ENCODE measurements at regions not wholly inside any gene's neighbourhood (a gene's known extent, or its start where the extent isn't known, plus 50 kb on each side); places are given as distances from the start of the nearest gene placed in this dataset.

GRCh38 chr6:167571550-167571949, 246.7 kb downstream of the TTLL2 start:
- ChIA-PET POLR2A (no interaction called here), CTCF (no interaction called here)
- no peak overlapping the region for H3K27ac ChIP-seq (ENCODE audit: extremely low read depth, low read depth, low read length)
- no peak overlapping the region for H3K4me3 ChIP-seq (ENCODE audit: low read depth, low read length)
- H3K36me3 ChIP-seq (ENCODE audit: control insufficient read depth in 2 of 2, insufficient read depth in 1 of 2, low read length in 2 of 2) = no peaks in the 10 kb centered on the region
- no peaks in the 10 kb centered on the region for H3K9me3 ChIP-seq (ENCODE audit: control insufficient read depth, insufficient read depth, low read depth, low read length)
- TF ChIP-seq MYNN (tag by site-specific recombination; IDR thresholded peaks at IDR 0.05; ENCODE audit: borderline replicate concordance) = no peak
- TF ChIP-seq ZNF560 (tag by site-specific recombination; IDR thresholded peaks at IDR 0.05; ENCODE audit: borderline replicate concordance) = no peak
- no peak for TF ChIP-seq ZNF16 (tag by site-specific recombination; IDR thresholded peaks at IDR 0.05; ENCODE audit: low read depth)
- TF ChIP-seq GLIS1 (tag by site-specific recombination; IDR thresholded peaks at IDR 0.05) = no peak
- no peak for TF ChIP-seq ZBTB26 (tag by site-specific recombination; optimal IDR thresholded peaks at IDR 0.05)
- TF ChIP-seq ZNF221 (tag by site-specific recombination; IDR thresholded peaks at IDR 0.05; ENCODE audit: borderline replicate concordance) = no peak
- no peak for TF ChIP-seq ZNF174 (tag by site-specific recombination; IDR thresholded peaks at IDR 0.05)
- TF ChIP-seq ZNF623 (tag by site-specific recombination; IDR thresholded peaks at IDR 0.05) = no peak
- no peak for TF ChIP-seq YY2 (tag by site-specific recombination; IDR thresholded peaks at IDR 0.05)
- no peak for TF ChIP-seq ZNF423 (tag by site-specific recombination; IDR thresholded peaks at IDR 0.05)
- no peak for TF ChIP-seq ZNF146 (tag by site-specific recombination; IDR thresholded peaks at IDR 0.05)
- TF ChIP-seq ZNF704 (tag by site-specific recombination; IDR thresholded peaks at IDR 0.05) = no peak
- no peak for TF ChIP-seq ZNF549 (tag by site-specific recombination; IDR thresholded peaks at IDR 0.05)
- no peak for TF ChIP-seq ZNF600 (tag by site-specific recombination; IDR thresholded peaks at IDR 0.05)
- TF ChIP-seq HOXC10 (CRISPR knock-in tag; IDR thresholded peaks at IDR 0.05) = no peak
- TF ChIP-seq ZNF777 (tag by site-specific recombination; IDR thresholded peaks at IDR 0.05; ENCODE audit: borderline replicate concordance) = no peak
- TF ChIP-seq ZNF677 (tag by site-specific recombination; IDR thresholded peaks at IDR 0.05) = no peak
- TF ChIP-seq ZNF114 (tag by site-specific recombination; IDR thresholded peaks at IDR 0.05) = no peak
- H3K4me1 ChIP-seq (ENCODE audit: control insufficient read depth, insufficient read depth, low read length) = no peaks in the 10 kb centered on the region

GRCh38 chr6:167572106-167572505, 247.2 kb downstream of the TTLL2 start:
- no peak overlapping the region for H3K27ac ChIP-seq (ENCODE audit: extremely low read depth, low read depth, low read length)
- ChIA-PET CTCF (no interaction called here), POLR2A (no interaction called here)
- no peak overlapping the region for H3K4me3 ChIP-seq (ENCODE audit: low read depth, low read length)
- H3K9me3 ChIP-seq (ENCODE audit: control insufficient read depth, insufficient read depth, low read depth, low read length) = no peaks in the 10 kb centered on the region
- H3K4me1 ChIP-seq (ENCODE audit: control insufficient read depth, insufficient read depth, low read length) = no peaks in the 10 kb centered on the region
- H3K36me3 ChIP-seq (ENCODE audit: control insufficient read depth in 2 of 2, insufficient read depth in 1 of 2, low read length in 2 of 2) = no peaks in the 10 kb centered on the region
- TF ChIP-seq ZNF157 (tag by site-specific recombination; IDR thresholded peaks at IDR 0.05) (no peak), ZNF530 (tag by site-specific recombination; IDR thresholded peaks at IDR 0.05; ENCODE audit: low read depth) (no peak), ZNF335 (tag by site-specific recombination; conservative IDR thresholded peaks at IDR 0.05) (no peak), GLIS1 (tag by site-specific recombination; IDR thresholded peaks at IDR 0.05) (no peak), ZNF521 (tag by site-specific recombination; IDR thresholded peaks at IDR 0.05) (no peak), ZNF692 (tag by site-specific recombination; IDR thresholded peaks at IDR 0.05) (no peak), ZNF155 (tag by site-specific recombination; IDR thresholded peaks at IDR 0.05) (no peak), ZNF701 (tag by site-specific recombination; IDR thresholded peaks at IDR 0.05) (no peak), SCRT1 (tag by site-specific recombination; IDR thresholded peaks at IDR 0.05; ENCODE audit: borderline replicate concordance) (no peak), RBAK (tag by site-specific recombination; IDR thresholded peaks at IDR 0.05) (no peak), ZNF561 (tag by site-specific recombination; IDR thresholded peaks at IDR 0.05; ENCODE audit: borderline replicate concordance) (no peak), ZNF48 (tag by site-specific recombination; IDR thresholded peaks at IDR 0.05) (no peak), PRDM4 (tag by site-specific recombination; IDR thresholded peaks at IDR 0.05) (no peak), ZNF140 (tag by site-specific recombination; IDR thresholded peaks at IDR 0.05) (no peak), ELK4 (IDR thresholded peaks at IDR 0.05; ENCODE audit: borderline replicate concordance, low read depth, low read length) (no peak)

Measured in HEK293 (cell line).